ENCODE measurements at regions not wholly inside any gene's neighbourhood (a gene's known extent, or its start where the extent isn't known, plus 50 kb on each side); places are given as distances from the start of the nearest gene placed in this dataset.

DNA sequence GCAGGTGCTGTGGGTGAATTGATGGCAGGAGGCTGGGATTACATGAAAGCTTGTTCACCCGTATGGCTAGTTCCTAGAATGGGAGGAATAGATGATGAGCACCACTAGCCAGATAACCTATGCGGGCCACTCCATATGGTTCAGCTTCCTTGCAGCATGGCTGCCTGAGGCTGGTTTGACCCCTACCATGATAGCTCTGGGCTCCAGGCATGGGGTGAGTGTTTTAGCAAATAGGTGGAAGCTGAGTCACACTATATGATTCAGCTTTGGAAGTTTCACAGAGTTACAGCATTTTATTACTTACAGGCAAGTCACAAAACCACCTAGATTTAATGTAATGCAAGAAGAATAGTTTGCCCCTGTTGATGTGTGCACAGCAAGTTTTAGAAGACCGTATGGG, 603.2 kb downstream of the STIM2 start:
- BruUV-seq (replicated peaks), result no TSS peak

GRCh38 chr4:27467351-27467750, 606.7 kb downstream of the STIM2 start:
- no peak overlapping the region for H3K4me3 ChIP-seq (ENCODE audit: low read depth in 2 of 2, low read length in 2 of 2)
- BruUV-seq (replicated peaks), result no TSS peak
- no peaks in the 10 kb centered on the region for H3K27me3 ChIP-seq (ENCODE audit: control insufficient read depth, insufficient read depth, low read length)
- H3K9me3 ChIP-seq (ENCODE audit: control insufficient read depth, insufficient read depth, low read depth, low read length), result no peaks in the 10 kb centered on the region
- no peaks in the 10 kb centered on the region for H3K4me1 ChIP-seq (ENCODE audit: control insufficient read depth, insufficient read depth, low read length)
- intact Hi-C loops (cut with micrococcal nuclease; ENCODE audit: unreplicated experiment) (no loop called here), in situ Hi-C loops (cut with HindIII; ENCODE audit: low pct_unique_long_range_greater_than_20kb, low sequenced_read_pairs) (no loop called here)
- no peak overlapping the region for H3K27ac ChIP-seq (ENCODE audit: low read length)
- CTCF ChIA-PET, result no interaction called here
- no peak for ATAC-seq
- TF ChIP-seq, protein P1, sequence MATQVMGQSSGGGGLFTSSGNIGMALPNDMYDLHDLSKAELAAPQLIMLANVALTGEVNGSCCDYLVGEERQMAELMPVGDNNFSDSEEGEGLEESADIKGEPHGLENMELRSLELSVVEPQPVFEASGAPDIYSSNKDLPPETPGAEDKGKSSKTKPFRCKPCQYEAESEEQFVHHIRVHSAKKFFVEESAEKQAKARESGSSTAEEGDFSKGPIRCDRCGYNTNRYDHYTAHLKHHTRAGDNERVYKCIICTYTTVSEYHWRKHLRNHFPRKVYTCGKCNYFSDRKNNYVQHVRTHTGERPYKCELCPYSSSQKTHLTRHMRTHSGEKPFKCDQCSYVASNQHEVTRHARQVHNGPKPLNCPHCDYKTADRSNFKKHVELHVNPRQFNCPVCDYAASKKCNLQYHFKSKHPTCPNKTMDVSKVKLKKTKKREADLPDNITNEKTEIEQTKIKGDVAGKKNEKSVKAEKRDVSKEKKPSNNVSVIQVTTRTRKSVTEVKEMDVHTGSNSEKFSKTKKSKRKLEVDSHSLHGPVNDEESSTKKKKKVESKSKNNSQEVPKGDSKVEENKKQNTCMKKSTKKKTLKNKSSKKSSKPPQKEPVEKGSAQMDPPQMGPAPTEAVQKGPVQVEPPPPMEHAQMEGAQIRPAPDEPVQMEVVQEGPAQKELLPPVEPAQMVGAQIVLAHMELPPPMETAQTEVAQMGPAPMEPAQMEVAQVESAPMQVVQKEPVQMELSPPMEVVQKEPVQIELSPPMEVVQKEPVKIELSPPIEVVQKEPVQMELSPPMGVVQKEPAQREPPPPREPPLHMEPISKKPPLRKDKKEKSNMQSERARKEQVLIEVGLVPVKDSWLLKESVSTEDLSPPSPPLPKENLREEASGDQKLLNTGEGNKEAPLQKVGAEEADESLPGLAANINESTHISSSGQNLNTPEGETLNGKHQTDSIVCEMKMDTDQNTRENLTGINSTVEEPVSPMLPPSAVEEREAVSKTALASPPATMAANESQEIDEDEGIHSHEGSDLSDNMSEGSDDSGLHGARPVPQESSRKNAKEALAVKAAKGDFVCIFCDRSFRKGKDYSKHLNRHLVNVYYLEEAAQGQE (IDR thresholded peaks at IDR 0.05; ENCODE audit: insufficient read depth in 1 of 2, low read depth in 2 of 2, low read length in 1 of 2), result no peak
- TF ChIP-seq TCF7L2 (IDR thresholded peaks at IDR 0.05; ENCODE audit: low read depth, low read length) (no peak), SIN3A (IDR thresholded peaks at IDR 0.05; ENCODE audit: borderline replicate concordance, insufficient read depth, low read depth, low read length) (no peak), POLR2AphosphoS5 (IDR thresholded peaks at IDR 0.05; ENCODE audit: low read depth, low read length) (no peak), CTCF (IDR thresholded peaks at IDR 0.05) (no peak)
- POLR2A ChIA-PET, result no interaction called here
- no peak for DNase-seq (ENCODE audit: low read depth, low spot score)
- H3K36me3 ChIP-seq (ENCODE audit: control insufficient read depth, insufficient read depth, low read length), result no peaks in the 10 kb centered on the region; the same call in 1 of the 2 replicates

More for the DNA sequence above, 603.2 kb downstream of the STIM2 start:
- H3K4me3 ChIP-seq (ENCODE audit: low read depth in 2 of 2, low read length in 2 of 2), result no peak overlapping the region
- CTCF ChIA-PET, result no interaction called here
- TF ChIP-seq SIN3A (IDR thresholded peaks at IDR 0.05; ENCODE audit: borderline replicate concordance, insufficient read depth, low read depth, low read length) (no peak), CTCF (IDR thresholded peaks at IDR 0.05) (no peak)
- TF ChIP-seq, protein P1 (IDR thresholded peaks at IDR 0.05; ENCODE audit: insufficient read depth in 1 of 2, low read depth in 2 of 2, low read length in 1 of 2), result no peak
- no peak overlapping the region for H3K27ac ChIP-seq (ENCODE audit: low read length)
- H3K27me3 ChIP-seq (ENCODE audit: control insufficient read depth, insufficient read depth, low read length), result no peaks in the 10 kb centered on the region
- intact Hi-C loops (cut with micrococcal nuclease; ENCODE audit: unreplicated experiment), result no loop called here
- no peaks in the 10 kb centered on the region for H3K36me3 ChIP-seq (ENCODE audit: control insufficient read depth, insufficient read depth, low read length)
- ATAC-seq, result no peak
- POLR2A ChIA-PET, result no interaction called here
- H3K4me1 ChIP-seq (ENCODE audit: control insufficient read depth, insufficient read depth, low read length), result no peaks in the 10 kb centered on the region
- in situ Hi-C loops (cut with HindIII; ENCODE audit: low pct_unique_long_range_greater_than_20kb, low sequenced_read_pairs), result no loop called here
- no peaks in the 10 kb centered on the region for H3K9me3 ChIP-seq (ENCODE audit: control insufficient read depth, insufficient read depth, low read depth, low read length)
- DNase-seq (ENCODE audit: low read depth, low spot score), result peak; percentile 2

Data from Panc1 (cell line).